ENCODE measurements at regions not wholly inside any gene's neighbourhood (a gene's known extent, or its start where the extent isn't known, plus 50 kb on each side); places are given as distances from the start of the nearest gene placed in this dataset.
"Not testable (repeated sequence)": the region's sequence is repeated elsewhere in the genome, so short reads cannot be mapped to it uniquely, and the experiment has no call there.

- no peak for FAIRE-seq
- DNase-seq (ENCODE audit: insufficient read length, low spot score) = no peak
Measured at GRCh38 chr10:131819241-131820072, 81.4 kb upstream of the PPP2R2D start.

DNA sequence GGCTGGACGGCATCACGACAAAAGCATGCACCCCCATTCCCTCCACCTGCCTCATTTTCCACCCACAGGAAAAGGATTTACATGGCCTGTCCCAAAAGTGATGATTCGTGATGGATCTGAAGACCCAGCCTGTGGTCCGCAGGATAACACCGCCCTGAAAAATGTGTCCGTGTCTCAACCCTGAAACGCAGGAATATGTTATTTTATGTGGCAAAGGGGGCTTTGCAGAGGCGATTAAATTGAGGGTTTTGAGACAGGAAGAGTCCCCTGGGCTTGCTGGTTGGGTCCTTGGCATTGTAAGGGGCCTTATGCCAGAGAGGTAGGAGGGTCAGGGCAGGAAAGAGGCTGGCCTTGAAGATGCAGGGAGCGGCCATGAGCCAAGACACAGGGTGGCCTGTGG lies 80.2 kb upstream of the PPP2R2D start:
- DNase-seq (ENCODE audit: insufficient read length, low spot score) = no peak
- no peak for FAIRE-seq

- DNase-seq (ENCODE audit: insufficient read length, low spot score) (no peak), FAIRE-seq (no peak)
Measured at GRCh38 chr10:131821378-131822012, 79.3 kb upstream of the PPP2R2D start.

DNA sequence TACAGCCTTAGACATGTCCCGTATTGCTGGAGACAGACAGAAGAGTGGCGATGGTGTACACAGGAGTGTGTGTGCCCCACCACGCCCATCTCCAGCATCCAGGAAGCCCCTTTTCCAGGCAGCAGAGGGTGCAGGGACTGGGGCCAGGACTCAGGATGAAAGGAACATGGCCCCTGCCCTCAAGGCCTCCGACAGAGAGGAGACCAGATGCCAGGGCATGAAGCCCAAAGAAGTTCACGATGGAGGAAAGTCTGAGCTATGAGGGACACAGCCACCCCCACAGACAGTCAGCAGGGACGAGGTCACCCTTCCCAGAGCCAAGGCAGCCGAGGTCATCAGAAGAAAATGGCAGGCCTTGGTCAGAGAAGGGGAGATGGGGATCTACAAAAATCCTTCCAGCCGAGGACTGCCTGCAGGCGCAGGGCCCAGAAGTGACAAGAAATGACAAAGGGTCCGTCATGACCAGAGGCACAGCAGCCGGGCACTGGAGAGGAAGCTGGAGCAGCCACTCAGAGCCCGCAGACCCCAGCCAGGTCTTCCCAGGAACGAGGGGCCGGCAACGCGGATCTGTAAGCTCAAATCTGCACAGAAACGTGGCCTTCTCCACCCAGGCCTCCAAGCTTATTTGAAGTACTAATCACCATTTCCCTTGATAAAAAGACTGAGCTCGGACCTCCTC lies 78.7 kb upstream of the PPP2R2D start:
- no peak for FAIRE-seq

GRCh38 chr10:131822692-131823245 lies 78.0 kb upstream of the PPP2R2D start:
- FAIRE-seq (no peak), DNase-seq (ENCODE audit: insufficient read length, low spot score) (no peak)

More for the DNA sequence above, 78.7 kb upstream of the PPP2R2D start:
- DNase-seq (ENCODE audit: insufficient read length, low spot score) = no peak

GRCh38 chr10:131823601-131824099 lies 77.2 kb upstream of the PPP2R2D start:
- DNase-seq (ENCODE audit: insufficient read length, low spot score); FAIRE-seq: not testable (repeated sequence)

- FAIRE-seq (no peak), DNase-seq (ENCODE audit: insufficient read length, low spot score) (no peak)
Measured at GRCh38 chr10:131824371-131825149, 76.2 kb upstream of the PPP2R2D start.

- DNase-seq (ENCODE audit: insufficient read length, low spot score) = no peak
Measured at GRCh38 chr10:131825150-131825848, 75.5 kb upstream of the PPP2R2D start.

GRCh38 chr10:131825960-131826650 lies 74.7 kb upstream of the PPP2R2D start:
- DNase-seq (ENCODE audit: insufficient read length, low spot score) (no peak), FAIRE-seq (no peak)

More at GRCh38 chr10:131825150-131825848, 75.5 kb upstream of the PPP2R2D start:
- FAIRE-seq = no peak

DNA sequence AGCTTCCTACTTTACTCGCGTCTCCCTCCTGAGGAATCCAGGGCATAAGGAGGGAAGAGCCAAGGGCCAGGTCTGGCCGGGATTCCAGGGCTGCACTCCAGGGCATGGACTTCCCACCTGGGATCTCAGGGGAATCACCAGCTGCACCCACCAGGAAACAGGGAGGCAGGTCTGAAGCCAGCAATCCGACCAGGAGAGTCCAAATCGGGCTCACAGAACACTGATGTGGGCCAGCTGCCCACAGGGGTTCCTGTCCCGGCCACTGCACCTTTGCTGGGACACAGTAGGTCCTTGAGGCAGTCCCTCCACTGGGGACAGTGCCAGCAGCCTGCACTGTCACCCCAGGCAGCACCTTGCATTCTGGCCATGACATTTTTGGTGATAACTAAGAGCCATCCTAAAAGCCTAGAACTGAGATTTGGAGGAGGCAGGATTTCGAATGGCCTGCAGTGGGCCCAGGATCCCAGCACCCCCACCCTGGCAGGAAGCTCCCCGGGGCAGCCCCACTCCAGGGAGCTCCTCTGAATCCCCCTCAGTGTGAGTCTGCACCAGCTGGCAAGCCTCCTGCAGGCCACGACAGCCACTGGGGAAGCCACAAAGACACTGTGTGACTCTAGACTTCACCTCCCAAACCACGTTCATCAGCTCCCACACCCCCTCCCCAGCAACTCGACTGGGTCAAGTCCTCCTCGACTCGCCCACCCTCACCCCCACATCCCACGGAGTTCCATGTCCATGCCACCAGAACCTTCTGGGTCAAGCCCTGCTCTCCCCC lies 71.5 kb upstream of the PPP2R2D start:
- DNase-seq (ENCODE audit: insufficient read length, low spot score) = no peak
- FAIRE-seq = no peak

DNA sequence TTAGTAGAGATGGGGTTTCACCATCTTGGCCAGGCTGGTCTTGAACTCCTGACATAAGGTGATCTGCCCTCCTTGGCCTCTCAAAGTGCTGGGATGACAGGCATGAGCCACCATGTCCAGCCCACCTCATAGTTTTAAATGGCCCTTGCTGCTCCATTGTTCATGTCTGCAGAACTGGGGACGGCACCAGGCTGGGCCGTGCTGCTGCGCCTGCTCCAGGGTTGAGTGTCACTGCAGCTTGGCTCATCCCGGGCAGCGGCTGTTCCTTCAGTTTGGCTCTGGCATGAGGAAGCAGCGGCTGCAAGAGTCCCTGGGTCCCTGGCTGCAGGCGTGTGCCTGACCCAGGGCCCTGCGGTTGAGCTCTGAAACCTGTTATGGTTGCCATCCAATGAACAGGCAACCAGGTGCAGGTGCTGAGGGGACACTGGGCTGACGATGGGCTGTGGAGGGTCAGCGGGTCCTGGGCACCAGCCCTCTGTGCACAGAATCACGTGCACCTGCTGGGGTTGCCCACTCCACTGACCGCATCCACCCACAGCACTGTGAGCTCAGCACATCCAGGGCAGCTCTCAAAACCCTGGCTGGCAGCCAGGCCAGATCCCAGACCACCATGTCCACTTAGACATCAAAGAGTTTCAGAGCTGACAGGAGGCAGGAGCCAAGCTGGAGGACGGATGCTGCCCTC lies 70.2 kb upstream of the PPP2R2D start:
- FAIRE-seq (no peak), DNase-seq (ENCODE audit: insufficient read length, low spot score) (no peak)

GRCh38 chr10:131831561-131831960 lies 69.2 kb upstream of the PPP2R2D start:
- FAIRE-seq (no peak), DNase-seq (ENCODE audit: insufficient read length, low spot score) (no peak)

GRCh38 chr10:131832056-131832685 lies 68.6 kb upstream of the PPP2R2D start:
- FAIRE-seq (no peak), DNase-seq (ENCODE audit: insufficient read length, low spot score) (no peak)

DNA sequence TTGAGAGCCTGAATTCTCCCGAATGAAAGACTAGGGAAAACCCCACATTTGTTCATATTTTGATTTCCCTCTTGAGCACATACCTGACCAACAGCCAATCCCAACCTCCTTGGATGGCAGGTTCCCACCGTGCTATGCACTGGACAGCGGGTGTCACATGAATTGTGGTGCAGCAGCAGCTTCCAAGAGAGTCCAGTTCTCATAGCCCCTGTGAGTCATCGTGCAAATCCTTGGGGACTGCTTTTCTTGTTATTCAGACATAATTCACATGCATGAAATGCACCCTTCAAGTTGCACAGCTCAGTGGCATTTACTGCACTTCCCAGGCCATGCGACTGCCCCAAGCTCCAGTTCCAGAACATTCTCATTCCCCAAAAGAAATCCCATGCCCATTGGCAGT lies 67.8 kb upstream of the PPP2R2D start:
- FAIRE-seq (no peak), DNase-seq (ENCODE audit: insufficient read length, low spot score) (no peak)

GRCh38 chr10:131833446-131834080 lies 67.2 kb upstream of the PPP2R2D start:
- FAIRE-seq (no peak), DNase-seq (ENCODE audit: insufficient read length, low spot score) (no peak)

DNA sequence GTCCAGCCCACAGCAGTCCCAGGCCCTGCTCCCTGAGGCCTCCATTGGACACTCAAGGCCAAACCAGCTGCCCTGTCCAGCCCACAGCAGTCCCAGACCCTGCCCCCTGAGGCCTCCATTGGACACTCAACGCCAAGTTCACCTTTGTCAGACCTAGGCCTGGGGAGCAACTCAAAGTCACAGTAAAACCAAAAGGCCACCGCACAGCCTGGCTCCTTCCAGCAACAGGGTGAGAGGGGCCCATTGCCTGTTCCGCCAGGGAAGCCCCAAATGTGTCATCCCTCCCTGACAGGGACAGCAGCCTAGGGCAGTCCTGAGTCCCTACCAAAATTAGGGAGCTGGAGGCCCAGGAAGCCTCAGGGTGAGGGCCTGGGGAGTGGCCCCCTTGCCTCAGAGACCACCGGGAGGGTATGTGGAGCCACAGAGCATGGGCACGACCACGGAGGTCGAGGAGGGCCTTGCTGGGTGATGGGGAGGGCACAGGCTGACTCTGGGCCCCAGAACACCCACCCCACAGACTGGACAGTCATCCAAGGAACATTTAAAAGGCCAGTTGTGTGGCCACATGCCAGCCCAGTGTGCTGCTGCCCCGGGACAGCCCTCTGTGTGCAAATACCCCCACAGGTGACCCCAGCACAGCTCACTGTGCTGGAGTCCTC lies 66.5 kb upstream of the PPP2R2D start:
- FAIRE-seq (no peak), DNase-seq (ENCODE audit: insufficient read length, low spot score) (no peak)
